Mesothelial cell of epicardium (in vitro differentiated cells): ENCODE measurements at regions not wholly inside any gene's neighbourhood (a gene's known extent, or its start where the extent isn't known, plus 50 kb on each side); places are given as distances from the start of the nearest gene placed in this dataset.
"Not testable (repeated sequence)": the region's sequence is repeated elsewhere in the genome, so short reads cannot be mapped to it uniquely, and the experiment has no call there.

ENCODE experiments used
- DNase-seq, 2 experiments: peaks; one replicate each; pipeline ENCODE4 v3.0.0; 2021; ENCODE audit warnings: low spot score in 2 of 2; ENCODE audit not compliant: unreplicated experiment in 2 of 2
- H3K27ac Mint-ChIP-seq: 2 replicates; pipeline ENCODE4 v1.8.0; 2021; ENCODE audit warnings: mixed read lengths
- H3K27me3 Mint-ChIP-seq: 2 replicates; pipeline ENCODE4 v1.8.0; 2021; ENCODE audit warnings: low read depth, mixed read lengths
- H3K36me3 Mint-ChIP-seq: 2 replicates; pipeline ENCODE4 v1.8.0; 2021; ENCODE audit warnings: mixed read lengths
- H3K4me1 Mint-ChIP-seq: 2 replicates; pipeline ENCODE4 v1.8.0; 2021; ENCODE audit warnings: mixed read lengths
- H3K4me3 Mint-ChIP-seq: 2 replicates; pipeline ENCODE4 v1.8.0; 2021; ENCODE audit warnings: mild to moderate bottlenecking, moderate library complexity, mixed read lengths
- H3K9me3 Mint-ChIP-seq: 2 replicates; pipeline ENCODE4 v1.8.0; 2021; ENCODE audit warnings: mixed read lengths
- TF ChIP-seq, protein P1 (sequence below): fragments of 200-600 bp; sonication (generic); IDR thresholded peaks from one replicate; pipeline ENCODE4 v1.5.0; 2021; ENCODE audit warnings: antibody characterized with exemption; ENCODE audit not compliant: unreplicated experiment

DNA sequence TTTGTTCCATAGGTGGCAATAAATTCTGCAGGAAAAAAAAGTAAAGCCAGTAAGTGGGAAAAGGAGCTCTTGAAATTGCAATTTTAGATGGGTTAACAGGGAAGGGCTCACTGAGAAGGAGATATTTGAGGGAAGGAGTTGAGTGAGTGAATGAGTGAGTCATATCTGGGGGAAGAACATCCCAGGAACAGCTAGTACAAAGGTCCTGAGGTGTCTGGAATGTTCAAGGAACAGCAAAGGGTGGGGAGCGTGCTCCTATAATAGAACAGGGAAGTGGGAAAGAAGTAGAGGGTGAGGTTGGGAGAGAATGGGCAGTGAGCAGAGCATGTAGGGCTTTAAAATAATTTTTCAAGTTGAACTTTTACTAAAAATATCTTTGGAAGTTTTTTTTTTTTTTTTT, 68.0 kb upstream of the PSME4 start:
- Mint-ChIP-seq H3K4me1 (no peaks in the 10 kb centered on the region), H3K27me3 (no peaks in the 10 kb centered on the region), H3K9me3 (no peaks in the 10 kb centered on the region), H3K4me3 (no peak overlapping the region), H3K27ac (no peak overlapping the region), H3K36me3 (peaks cover 5% of the 10 kb centered on the region)
- no peak for DNase-seq
- TF ChIP-seq, protein P1, sequence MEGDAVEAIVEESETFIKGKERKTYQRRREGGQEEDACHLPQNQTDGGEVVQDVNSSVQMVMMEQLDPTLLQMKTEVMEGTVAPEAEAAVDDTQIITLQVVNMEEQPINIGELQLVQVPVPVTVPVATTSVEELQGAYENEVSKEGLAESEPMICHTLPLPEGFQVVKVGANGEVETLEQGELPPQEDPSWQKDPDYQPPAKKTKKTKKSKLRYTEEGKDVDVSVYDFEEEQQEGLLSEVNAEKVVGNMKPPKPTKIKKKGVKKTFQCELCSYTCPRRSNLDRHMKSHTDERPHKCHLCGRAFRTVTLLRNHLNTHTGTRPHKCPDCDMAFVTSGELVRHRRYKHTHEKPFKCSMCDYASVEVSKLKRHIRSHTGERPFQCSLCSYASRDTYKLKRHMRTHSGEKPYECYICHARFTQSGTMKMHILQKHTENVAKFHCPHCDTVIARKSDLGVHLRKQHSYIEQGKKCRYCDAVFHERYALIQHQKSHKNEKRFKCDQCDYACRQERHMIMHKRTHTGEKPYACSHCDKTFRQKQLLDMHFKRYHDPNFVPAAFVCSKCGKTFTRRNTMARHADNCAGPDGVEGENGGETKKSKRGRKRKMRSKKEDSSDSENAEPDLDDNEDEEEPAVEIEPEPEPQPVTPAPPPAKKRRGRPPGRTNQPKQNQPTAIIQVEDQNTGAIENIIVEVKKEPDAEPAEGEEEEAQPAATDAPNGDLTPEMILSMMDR: no peak

DNA sequence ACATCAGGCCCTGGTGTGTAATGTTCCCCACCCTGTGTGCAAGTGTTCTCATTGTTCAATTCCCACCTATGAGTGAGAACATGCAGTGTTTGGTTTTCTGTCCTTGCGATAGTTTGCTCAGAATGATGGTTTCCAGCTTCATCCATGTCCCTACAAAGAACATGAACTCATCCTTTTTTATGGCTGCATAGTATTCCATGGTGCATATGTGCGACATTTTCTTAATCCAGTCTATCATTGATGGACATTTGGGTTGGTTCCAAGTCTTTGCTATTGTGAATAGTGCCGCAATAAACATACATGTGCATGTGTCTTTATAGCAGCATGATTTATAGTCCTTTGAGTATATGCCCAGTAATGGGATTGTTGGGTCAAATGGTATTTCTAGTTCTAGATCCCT, 60.5 kb upstream of the PSME4 start:
- not testable (repeated sequence) for H3K9me3 Mint-ChIP-seq, H3K27me3 Mint-ChIP-seq, H3K4me3 Mint-ChIP-seq, H3K27ac Mint-ChIP-seq, DNase-seq
- peaks cover 15% of the 10 kb centered on the region for H3K4me1 Mint-ChIP-seq
- H3K36me3 Mint-ChIP-seq: peaks cover 11% of the 10 kb centered on the region

DNA sequence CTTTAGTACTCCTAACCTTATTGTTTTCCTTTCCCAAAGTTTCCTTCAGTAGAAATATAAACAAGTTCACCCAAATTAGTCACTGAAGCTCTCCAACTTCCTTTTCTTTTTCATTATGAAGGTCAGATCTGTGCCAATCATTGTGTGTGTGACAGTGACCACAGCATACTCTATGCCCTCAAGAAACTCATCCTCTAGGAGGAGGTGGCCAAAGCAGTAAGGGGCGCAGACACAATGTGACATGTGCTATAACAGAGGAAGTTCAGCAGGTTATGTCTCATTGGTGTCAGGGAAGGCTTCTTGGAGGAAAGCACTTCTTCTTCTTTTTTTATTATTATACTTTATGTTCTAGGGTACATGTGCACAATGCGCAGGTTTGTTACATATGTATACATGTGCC, 60.0 kb upstream of the PSME4 start:
- Mint-ChIP-seq H3K4me1 (peaks cover 15% of the 10 kb centered on the region), H3K36me3 (peaks cover 12% of the 10 kb centered on the region), H3K27me3 (no peaks in the 10 kb centered on the region), H3K4me3 (no peak overlapping the region), H3K9me3 (peaks cover 6% of the 10 kb centered on the region), H3K27ac (peak overlapping the region; percentile 92)
- no peak for DNase-seq
- TF ChIP-seq, protein P1: no peak

DNA sequence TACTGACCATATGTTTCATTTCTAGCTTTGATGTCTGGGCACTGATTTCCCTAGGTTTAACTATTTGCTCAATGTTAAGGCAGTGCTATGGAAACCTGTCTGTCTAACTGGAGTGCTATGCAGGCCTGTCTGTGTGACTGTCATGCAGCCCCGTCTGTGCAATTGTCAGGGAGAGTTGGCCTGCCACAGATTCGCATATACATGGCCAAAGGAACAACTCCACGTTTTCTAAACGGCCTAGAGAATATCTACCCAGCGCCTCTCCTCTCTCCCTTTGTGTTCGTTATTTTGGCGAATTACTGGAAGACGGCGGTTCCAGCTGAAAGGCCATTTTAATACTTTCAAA, 59.6 kb upstream of the PSME4 start:
- H3K4me1 Mint-ChIP-seq: peaks cover 15% of the 10 kb centered on the region
- H3K27ac Mint-ChIP-seq: peak overlapping the region; percentile 92
- no peaks in the 10 kb centered on the region for H3K27me3 Mint-ChIP-seq
- no peak overlapping the region for H3K4me3 Mint-ChIP-seq
- H3K36me3 Mint-ChIP-seq: peaks cover 15% of the 10 kb centered on the region
- H3K9me3 Mint-ChIP-seq: peaks cover 9% of the 10 kb centered on the region
- no peak for DNase-seq
- TF ChIP-seq, protein P1: no peak

DNA sequence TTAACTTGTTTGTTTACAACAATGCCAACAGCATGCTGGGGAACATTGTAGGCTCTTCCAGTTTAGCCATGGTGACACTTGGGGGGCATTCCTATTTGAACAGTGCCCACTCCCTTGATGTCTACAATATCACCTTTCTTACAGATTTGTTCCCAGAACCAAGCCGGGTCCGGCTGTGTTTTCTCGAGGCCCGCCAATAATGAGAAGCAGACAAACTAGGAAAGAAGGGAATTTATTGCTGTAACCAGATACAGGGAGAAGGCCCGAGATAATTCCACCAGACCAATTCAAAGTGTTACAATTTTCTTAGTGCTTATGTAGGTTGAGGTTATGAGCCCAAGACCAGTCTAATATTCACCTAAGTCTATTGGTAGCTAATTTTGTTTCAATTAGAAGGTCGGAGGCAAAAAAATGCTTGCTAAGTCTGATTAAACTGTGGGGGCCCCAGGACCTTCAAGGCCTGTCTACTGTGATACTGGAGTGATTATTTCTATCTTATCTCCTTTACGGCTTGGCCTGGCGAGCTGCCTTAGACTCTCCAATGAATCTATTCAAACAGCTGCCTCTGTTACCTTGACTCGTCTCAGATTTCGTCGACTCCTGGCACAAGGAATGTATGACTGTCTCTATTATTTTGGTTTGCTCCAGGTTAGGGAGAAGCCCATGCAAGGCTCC, 59.1 kb upstream of the PSME4 start:
- TF ChIP-seq, protein P1: no peak
- no peak overlapping the region for H3K4me3 Mint-ChIP-seq
- H3K27me3 Mint-ChIP-seq: no peaks in the 10 kb centered on the region
- peaks cover 15% of the 10 kb centered on the region for H3K4me1 Mint-ChIP-seq
- peaks cover 20% of the 10 kb centered on the region for H3K36me3 Mint-ChIP-seq
- H3K9me3 Mint-ChIP-seq: peaks cover 14% of the 10 kb centered on the region
- DNase-seq: no peak
- H3K27ac Mint-ChIP-seq: peak overlapping the region; percentile 92

DNA sequence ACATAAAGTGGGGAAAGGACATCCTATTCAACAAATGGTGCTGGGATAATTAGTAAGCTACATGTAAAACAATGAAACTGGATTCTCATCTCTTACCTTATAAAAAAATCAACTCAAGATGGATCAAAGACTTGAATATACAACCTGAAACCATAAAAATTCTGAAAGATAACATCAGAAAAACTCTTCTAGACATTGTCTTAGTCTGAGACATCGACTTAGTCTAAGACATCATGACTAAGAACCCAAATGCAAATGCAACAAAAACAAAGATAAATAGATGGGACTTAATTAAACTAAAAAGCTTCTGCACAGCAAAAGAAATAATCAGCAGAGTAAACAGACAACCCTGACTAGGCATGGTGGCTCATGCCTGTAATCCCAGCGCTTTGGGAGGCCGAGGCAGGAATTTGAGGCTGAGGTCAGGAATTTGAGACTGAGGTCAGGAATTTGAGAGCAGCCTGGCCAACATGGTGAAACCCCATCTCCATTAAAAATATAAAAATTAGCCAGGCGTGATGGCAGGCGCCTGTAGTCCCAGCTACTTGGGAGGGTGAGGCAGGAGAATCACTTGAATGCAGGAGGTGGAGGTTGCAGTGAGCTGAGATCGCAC, 54.8 kb upstream of the PSME4 start:
- H3K36me3 Mint-ChIP-seq: peaks cover 26% of the 10 kb centered on the region
- H3K27me3 Mint-ChIP-seq, H3K4me3 Mint-ChIP-seq, DNase-seq, H3K27ac Mint-ChIP-seq: not testable (repeated sequence)
- peaks cover 23% of the 10 kb centered on the region for H3K9me3 Mint-ChIP-seq
- H3K4me1 Mint-ChIP-seq: peaks cover 12% of the 10 kb centered on the region
